H1 (cell line): ENCODE measurements at regions not wholly inside any gene's neighbourhood (a gene's known extent, or its start where the extent isn't known, plus 50 kb on each side); places are given as distances from the start of the nearest gene placed in this dataset.

Source experiments
- GABPA ChIP-seq: IDR thresholded peaks from 2 replicates; pipeline ENCODE4 v1.6.1; 2011; ENCODE audit warnings: mild to moderate bottlenecking, low read length, moderate library complexity, borderline replicate concordance; ENCODE audit not compliant: insufficient read depth
- POLR2A ChIP-seq, 2 experiments: IDR thresholded peaks; 1 replicate in 1 of 2; 2 replicates in 1 of 2; pipeline ENCODE4 v1.6.1; 2011; ENCODE audit warnings: low read depth in 2 of 2, low read length in 2 of 2, mild to moderate bottlenecking in 2 of 2; ENCODE audit errors: control extremely low read depth in 1 of 2
- POLR2AphosphoS5 ChIP-seq: IDR thresholded peaks from 2 replicates; pipeline ENCODE4 v1.6.1; 2011; ENCODE audit warnings: low read depth, low read length
- SRF ChIP-seq: IDR thresholded peaks from 2 replicates; pipeline ENCODE4 v1.6.1; 2011; ENCODE audit warnings: mild to moderate bottlenecking, low read depth, low read length, moderate library complexity
- TF ChIP-seq, protein P1 (sequence below), 3 experiments: IDR thresholded peaks; 1 replicate in 2 of 3; 2 replicates in 1 of 3; pipeline versions ENCODE4 v1.5.1 to v1.6.1; 2011; ENCODE audit warnings: low read length in 3 of 3, mild to moderate bottlenecking in 3 of 3, inconsistent platforms in 2 of 3, low read depth in 1 of 3, moderate library complexity in 1 of 3; ENCODE audit not compliant: insufficient read depth in 1 of 3; ENCODE audit errors: control extremely low read depth in 1 of 3

DNA sequence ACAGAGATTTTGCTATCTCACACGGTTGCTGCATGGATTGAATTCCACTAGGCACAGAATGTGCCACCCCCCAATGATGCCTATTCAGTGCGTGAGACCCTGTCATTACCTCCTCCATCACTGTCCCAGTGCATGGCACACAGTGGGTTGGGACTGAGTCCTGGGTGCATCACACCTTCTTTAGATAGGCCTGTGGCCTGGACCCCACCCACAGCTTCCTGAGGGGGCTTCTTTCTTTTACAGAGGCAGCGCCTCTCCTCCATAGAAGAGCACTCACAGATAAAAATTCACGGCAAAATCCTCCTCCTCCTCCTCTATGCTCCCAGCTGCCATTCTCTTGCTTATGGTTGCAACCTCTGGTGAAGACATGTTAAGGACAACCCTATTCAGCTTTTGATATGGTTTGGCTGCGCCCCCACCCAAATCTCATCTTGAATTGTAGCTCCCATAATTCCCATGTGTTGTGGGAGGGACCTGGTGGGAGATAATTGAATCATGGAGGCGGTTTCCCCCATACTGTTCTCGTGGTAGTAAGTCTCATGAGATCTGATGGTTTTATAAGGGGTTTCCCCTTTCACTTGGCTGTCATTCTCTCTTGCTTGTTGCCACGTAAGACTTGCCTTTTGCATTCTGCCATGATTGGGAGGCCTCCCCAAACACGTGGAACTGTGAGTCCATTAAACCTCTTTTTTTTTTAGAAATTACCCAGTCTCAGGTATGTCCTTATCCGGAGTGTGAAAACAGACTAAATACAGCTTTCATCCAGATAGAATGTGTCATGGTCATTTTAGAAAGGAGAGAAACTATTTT lies 147.6 kb downstream of the KLF13 start:
- TF ChIP-seq, protein P1, sequence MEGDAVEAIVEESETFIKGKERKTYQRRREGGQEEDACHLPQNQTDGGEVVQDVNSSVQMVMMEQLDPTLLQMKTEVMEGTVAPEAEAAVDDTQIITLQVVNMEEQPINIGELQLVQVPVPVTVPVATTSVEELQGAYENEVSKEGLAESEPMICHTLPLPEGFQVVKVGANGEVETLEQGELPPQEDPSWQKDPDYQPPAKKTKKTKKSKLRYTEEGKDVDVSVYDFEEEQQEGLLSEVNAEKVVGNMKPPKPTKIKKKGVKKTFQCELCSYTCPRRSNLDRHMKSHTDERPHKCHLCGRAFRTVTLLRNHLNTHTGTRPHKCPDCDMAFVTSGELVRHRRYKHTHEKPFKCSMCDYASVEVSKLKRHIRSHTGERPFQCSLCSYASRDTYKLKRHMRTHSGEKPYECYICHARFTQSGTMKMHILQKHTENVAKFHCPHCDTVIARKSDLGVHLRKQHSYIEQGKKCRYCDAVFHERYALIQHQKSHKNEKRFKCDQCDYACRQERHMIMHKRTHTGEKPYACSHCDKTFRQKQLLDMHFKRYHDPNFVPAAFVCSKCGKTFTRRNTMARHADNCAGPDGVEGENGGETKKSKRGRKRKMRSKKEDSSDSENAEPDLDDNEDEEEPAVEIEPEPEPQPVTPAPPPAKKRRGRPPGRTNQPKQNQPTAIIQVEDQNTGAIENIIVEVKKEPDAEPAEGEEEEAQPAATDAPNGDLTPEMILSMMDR (IDR thresholded peaks at IDR 0.05; ENCODE audit: control extremely low read depth in 1 of 3, insufficient read depth in 1 of 3, low read depth in 1 of 3, low read length in 3 of 3), result no peak
- no peak for TF ChIP-seq GABPA
- no peak for TF ChIP-seq SRF
- no peak for TF ChIP-seq POLR2AphosphoS5
- no peak for TF ChIP-seq POLR2A (IDR thresholded peaks at IDR 0.05; ENCODE audit: control extremely low read depth in 1 of 2, low read depth in 2 of 2, low read length in 2 of 2)
